GM12878 (cell line): ENCODE measurements at regions not wholly inside any gene's neighbourhood (a gene's known extent, or its start where the extent isn't known, plus 50 kb on each side); places are given as distances from the start of the nearest gene placed in this dataset.

Experiments used
- ATAC-seq: fragments of 200-7000 bp; cut with Tn5 transposase; 3 replicates; pipeline ENCODE4 v1.9.1; 2020; ENCODE audit warnings: mild to moderate bottlenecking, moderate library complexity
- BruUV-seq: library from RNA; stranded (reverse); fragments of 400-500 nt; replicated peaks from 2 replicates; lab custom pipeline; 2021; lab: Mats Ljungman, UMichigan
- CTCF ChIA-PET: fragments of 300-600 bp; sonication (Branson Sonifier 250); formaldehyde crosslinking; extraction: SDS; loops from one replicate; lab custom pipeline; 2021; ENCODE audit warnings: inconsistent platforms; lab: Yijun Ruan, JAX
- POLR2A ChIA-PET: fragments of 350-600 bp; formaldehyde crosslinking; extraction: SDS; loops from one replicate; lab custom pipeline; 2021; ENCODE audit warnings: inconsistent platforms; lab: Charles Lee
- RAD21 ChIA-PET: fragments of 300-600 bp; sonication (Branson Sonifier 250); formaldehyde crosslinking; loops from one replicate; lab custom pipeline; 2023; ENCODE audit warnings: antibody characterized with exemption; ENCODE audit not compliant: unreplicated experiment; lab: Charles Lee
- SMC1A ChIA-PET: fragments of 300-600 bp; sonication (Branson Sonifier 250); formaldehyde crosslinking; loops from one replicate; lab custom pipeline; 2023; ENCODE audit not compliant: unreplicated experiment, uncharacterized antibody; lab: Charles Lee
- DNase-seq: peaks from one replicate; pipeline ENCODE4 v3.0.0-alpha.2; 2011; ENCODE audit warnings: low read depth, low spot score
- FAIRE-seq: peaks from 3 replicates; lab custom pipeline; 2011; peaks lifted over from hg19 to GRCh38; lab: Jason Lieb, UNC
- H2AFZ ChIP-seq: 2 replicates; pipeline ENCODE4 v1.6.0; 2011; ENCODE audit warnings: low read depth, low read length, control low read depth; ENCODE audit not compliant: control insufficient read depth
- H3K27ac ChIP-seq: 2 replicates; pipeline ENCODE4 v1.5.1; 2011; ENCODE audit warnings: control low read depth; ENCODE audit not compliant: control insufficient read depth, insufficient read depth
- H3K27me3 ChIP-seq, 2 experiments: replicated peaks in 1 of 2; 2 replicates each; pipeline versions ENCODE4 v1.6.0 to v1.6.1; 2011; ENCODE audit warnings: low read length in 1 of 2; ENCODE audit not compliant: control insufficient read depth in 2 of 2, insufficient read depth in 2 of 2
- H3K36me3 ChIP-seq, 2 experiments: 2 replicates each; pipeline ENCODE4 v1.5.1; 2011; ENCODE audit warnings: low read length in 1 of 2; ENCODE audit not compliant: control insufficient read depth in 2 of 2, insufficient read depth in 2 of 2
- H3K4me1 ChIP-seq: 2 replicates; pipeline ENCODE4 v1.6.1; 2011; ENCODE audit warnings: mild to moderate bottlenecking, low read length, moderate library complexity, mixed read lengths; ENCODE audit not compliant: control insufficient read depth, insufficient read depth
- H3K4me2 ChIP-seq: 2 replicates; pipeline ENCODE4 v1.6.0; 2011; ENCODE audit warnings: control low read depth; ENCODE audit not compliant: control insufficient read depth, insufficient read depth
- H3K4me3 ChIP-seq: fragments of 200-600 bp; sonication (generic); 2 replicates; pipeline ENCODE4 v1.5.1; 2016
- H3K79me2 ChIP-seq: 2 replicates; pipeline ENCODE4 v1.6.0; 2011; ENCODE audit warnings: low read length; ENCODE audit not compliant: control insufficient read depth, insufficient read depth
- H3K9ac ChIP-seq: 2 replicates; pipeline ENCODE4 v1.8.0; 2011; ENCODE audit warnings: low read length, control low read depth, mixed read lengths; ENCODE audit not compliant: control insufficient read depth, insufficient read depth
- H3K9me3 ChIP-seq: replicated peaks from 3 replicates; pipeline ENCODE4 v1.5.1; 2011; ENCODE audit warnings: mild to moderate bottlenecking, low read length; ENCODE audit not compliant: control insufficient read depth, insufficient read depth
- H4K20me1 ChIP-seq: 2 replicates; pipeline ENCODE4 v1.6.0; 2011; ENCODE audit not compliant: control insufficient read depth, insufficient read depth
- ASH2L ChIP-seq: fragments of 300-600, 200-600 bp; sonication (generic); IDR thresholded peaks from 2 replicates; pipeline ENCODE4 v1.6.1; 2017; ENCODE audit warnings: low read depth, mild to moderate bottlenecking, borderline replicate concordance
- CREB1 ChIP-seq: IDR thresholded peaks from 2 replicates; pipeline ENCODE4 v1.6.1; 2012; ENCODE audit warnings: low read depth, mild to moderate bottlenecking, inconsistent platforms
- E2F4 ChIP-seq: IDR thresholded peaks from 2 replicates; pipeline ENCODE4 v1.6.1; 2012; ENCODE audit warnings: low read depth, low read length, improper control_type of control experiment
- EED ChIP-seq: sonication (generic); IDR thresholded peaks from 2 replicates; pipeline ENCODE4 v1.6.1; 2016; ENCODE audit warnings: antibody characterized with exemption, low read depth
- EP300 ChIP-seq, 2 experiments: fragments of 150-350 bp in 1 of 2; IDR thresholded peaks; 2 replicates each; pipeline ENCODE4 v1.6.1; 2011 to 2012; ENCODE audit warnings: low read depth in 2 of 2, low read length in 2 of 2, borderline replicate concordance in 1 of 2, improper control_type of control experiment in 1 of 2, inconsistent platforms in 1 of 2; ENCODE audit not compliant: control insufficient read depth in 1 of 2
- FOXM1 ChIP-seq: IDR thresholded peaks from 2 replicates; pipeline ENCODE4 v1.6.1; 2012; ENCODE audit warnings: low read depth, mild to moderate bottlenecking, inconsistent platforms, low read length, moderate library complexity
- MLLT1 ChIP-seq: fragments of 450-650 bp; IDR thresholded peaks from 2 replicates; pipeline ENCODE4 v1.6.1; 2016; ENCODE audit warnings: mild to moderate bottlenecking
- MYB ChIP-seq: fragments of 150-350 bp; IDR thresholded peaks from 2 replicates; pipeline ENCODE4 v1.6.1; 2014; ENCODE audit warnings: mild to moderate bottlenecking, low read depth, low read length, borderline replicate concordance
- PAX5 ChIP-seq: IDR thresholded peaks from 2 replicates; pipeline ENCODE4 v1.6.1; 2011; ENCODE audit warnings: low read depth, low read length, borderline replicate concordance
- SIN3A ChIP-seq: IDR thresholded peaks from 2 replicates; pipeline ENCODE4 v1.6.1; 2012; ENCODE audit warnings: low read depth, low read length, improper control_type of control experiment
- SRF ChIP-seq, 2 experiments: IDR thresholded peaks; 2 replicates each; pipeline ENCODE4 v1.6.1; 2011; ENCODE audit warnings: low read depth in 2 of 2, low read length in 2 of 2, mild to moderate bottlenecking in 1 of 2, moderate library complexity in 1 of 2
- ZNF384 ChIP-seq: IDR thresholded peaks from 2 replicates; pipeline ENCODE4 v1.6.1; 2012; ENCODE audit warnings: low read depth, mild to moderate bottlenecking, low read length, improper control_type of control experiment, borderline replicate concordance
- ZNF622 ChIP-seq: fragments of 450-650 bp; IDR thresholded peaks from 2 replicates; pipeline ENCODE4 v1.6.1; 2017; ENCODE audit warnings: mild to moderate bottlenecking, inconsistent platforms
- WGBS: methylation state at CpG from one replicate; pipeline ENCODE4 v1.1.6; 2016; ENCODE audit warnings: low lambda C conversion rate; ENCODE audit not compliant: insufficient replicate concordance, insufficient coverage; ENCODE audit errors: missing lambda C conversion rate; 5-methylcytosine and 5-hydroxymethylcytosine counted together
- in situ Hi-C: fragments of 300-500 bp; cut with MboI; formaldehyde crosslinking; loops from 9 replicates; pipeline ENCODE4 v1.14.3; 2018; ENCODE audit warnings: mixed read lengths
- intact Hi-C: fragments of 100-400 bp; cut with micrococcal nuclease; formaldehyde crosslinking; loops from one replicate; pipeline ENCODE4 v1.14.2; 2022; ENCODE audit not compliant: unreplicated experiment

GRCh38 chr3:6733699-6734394, 127.1 kb upstream of the GRM7 start:
- ChIA-PET POLR2A (no interaction called here), CTCF (no interaction called here), RAD21 (no interaction called here), SMC1A (interaction anchor here (1.1 kb wide), 1 partner anchor 12 kb away, joined by 3 read pairs; no protein-coding TSS in a partner anchor)
- no peak for FAIRE-seq
- Histone ChIP-seq H3K9me3 (no peaks in the 10 kb centered on the region), H3K9ac (no peak overlapping the region), H3K79me2 (no peaks in the 10 kb centered on the region), H4K20me1 (no peaks in the 10 kb centered on the region), H3K36me3 (no peaks in the 10 kb centered on the region), H2AFZ (no peak overlapping the region), H3K27ac (no peak overlapping the region), H3K4me3 (no peak overlapping the region), H3K4me2 (no peak overlapping the region), H3K27me3 (no peaks in the 10 kb centered on the region), H3K4me1 (no peaks in the 10 kb centered on the region)
- no peak for TF ChIP-seq ASH2L
- no peak for TF ChIP-seq E2F4
- TF ChIP-seq SRF (IDR thresholded peaks at IDR 0.05; ENCODE audit: low read depth in 2 of 2, low read length in 2 of 2): no peak
- TF ChIP-seq ZNF622: no peak
- no peak for TF ChIP-seq SIN3A
- no peak for TF ChIP-seq PAX5
- TF ChIP-seq EP300 (IDR thresholded peaks at IDR 0.05; ENCODE audit: borderline replicate concordance in 1 of 2, control insufficient read depth in 1 of 2, low read depth in 2 of 2, low read length in 2 of 2): no peak
- TF ChIP-seq FOXM1: no peak
- no peak for TF ChIP-seq MLLT1
- TF ChIP-seq ZNF384: no peak
- TF ChIP-seq MYB: no peak
- TF ChIP-seq CREB1: no peak
- TF ChIP-seq EED: no peak
- WGBS: 61% methylated on average over 5 of the region's 5 CpGs
- DNase-seq: no peak
- no TSS peak for BruUV-seq
- intact Hi-C loops: no loop called here
- in situ Hi-C loops: no loop called here
- no peak for ATAC-seq
